Activated T-helper 9 cell treated with anti-CD3 and anti-CD28 coated beads, Interleukin-2, amount 50 U/mL, for 16 hours (primary cell): ENCODE measurements at regions not wholly inside any gene's neighbourhood (a gene's known extent, or its start where the extent isn't known, plus 50 kb on each side); places are given as distances from the start of the nearest gene placed in this dataset.
"Not testable (repeated sequence)": the region's sequence is repeated elsewhere in the genome, so short reads cannot be mapped to it uniquely, and the experiment has no call there.

Source experiments
- DNase-seq: peaks from one replicate; pipeline ENCODE4 v3.0.0-alpha.2; 2020; ENCODE audit warnings: low read depth

DNA sequence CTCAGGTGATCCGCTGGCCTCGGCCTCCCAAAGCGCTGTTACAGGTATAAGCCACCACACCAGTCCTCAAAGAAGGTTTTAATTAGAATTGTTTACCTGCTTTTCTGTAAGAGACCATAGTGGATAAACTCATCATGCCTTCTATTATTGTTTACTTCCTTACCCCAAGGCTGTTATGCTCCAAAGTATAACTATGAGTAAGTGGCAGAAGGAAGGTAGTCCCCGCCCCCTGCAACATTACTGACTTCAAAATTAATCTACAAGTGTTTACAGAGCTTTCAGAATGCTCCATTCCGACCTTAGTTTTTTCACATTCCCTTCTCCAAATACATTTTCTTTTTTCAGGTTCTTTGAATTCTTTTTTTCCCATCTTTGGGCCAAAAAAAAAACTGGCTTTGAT is 480.5 kb upstream of the NOX3 start:
- DNase-seq, result no peak

DNA sequence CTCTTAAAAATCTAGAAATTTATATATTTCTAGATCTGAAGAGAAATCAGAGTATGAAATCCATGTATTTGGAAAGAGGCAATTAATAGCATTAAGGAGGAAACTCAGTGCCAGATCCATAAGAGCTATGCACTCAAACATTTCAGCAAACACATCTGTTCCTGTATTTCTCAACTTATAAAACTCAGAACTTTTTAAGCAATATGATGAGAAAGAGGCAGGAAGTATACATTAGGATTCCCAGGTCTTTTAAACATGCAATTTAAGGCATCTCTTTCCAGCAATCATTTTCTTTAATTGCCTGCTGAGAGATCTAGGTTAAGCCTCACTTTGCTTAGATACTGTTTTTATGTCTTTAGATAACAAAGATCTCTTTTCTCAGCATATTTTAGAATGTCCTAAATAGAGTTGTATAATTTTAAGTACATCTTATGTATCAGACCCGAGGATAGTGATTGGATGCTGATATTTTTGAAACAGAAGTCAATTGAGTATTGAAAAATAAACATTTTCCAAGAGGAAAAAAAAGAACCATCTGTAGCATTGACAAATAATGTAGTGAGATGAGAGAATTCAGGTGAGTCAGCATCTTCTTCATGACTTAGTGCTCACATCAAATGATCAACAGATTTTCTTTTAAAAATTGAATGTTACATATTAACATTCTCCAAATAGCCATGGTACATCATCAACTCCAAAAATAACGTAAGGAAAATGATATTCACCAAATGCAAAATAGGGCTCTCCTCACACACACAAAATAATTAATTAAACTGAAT is 461.4 kb upstream of the NOX3 start:
- no peak for DNase-seq

DNA sequence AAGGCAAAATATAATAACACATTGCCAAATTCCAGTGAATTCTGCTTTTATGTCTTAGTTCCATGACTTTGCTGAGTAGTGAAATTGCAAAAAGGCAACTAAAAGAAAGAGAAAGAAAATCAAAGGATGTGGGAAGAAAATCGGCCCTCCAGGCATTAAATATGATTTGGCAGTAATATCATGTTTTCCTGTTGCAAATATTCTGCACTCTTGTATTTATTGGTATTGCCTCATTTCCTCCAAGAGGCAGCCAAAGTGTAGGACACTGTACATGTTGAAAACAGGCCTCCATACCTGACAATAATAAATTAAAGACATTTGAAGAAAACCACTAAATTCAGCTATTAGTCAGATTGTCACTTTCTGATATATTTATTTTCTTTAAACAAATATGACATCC is 460.0 kb upstream of the NOX3 start:
- no peak for DNase-seq

DNA sequence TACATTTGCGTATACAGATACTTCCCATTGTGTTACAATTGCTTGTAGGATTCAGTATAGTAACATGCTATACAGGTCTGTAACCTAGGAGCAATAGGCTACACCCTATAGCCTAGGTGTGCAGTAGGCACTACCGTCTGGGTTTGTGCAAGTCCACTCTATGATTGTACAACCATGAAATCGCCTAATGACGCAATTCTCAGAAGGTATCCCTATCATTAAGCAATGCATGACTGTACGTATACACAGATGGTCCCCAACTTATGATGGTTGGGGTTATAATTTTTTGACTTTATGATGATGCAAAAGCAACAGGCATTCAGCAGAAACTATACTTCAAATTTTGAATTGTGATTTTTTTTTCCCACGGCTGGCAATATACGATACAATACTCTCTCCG is 458.2 kb upstream of the NOX3 start:
- no peak for DNase-seq

DNA sequence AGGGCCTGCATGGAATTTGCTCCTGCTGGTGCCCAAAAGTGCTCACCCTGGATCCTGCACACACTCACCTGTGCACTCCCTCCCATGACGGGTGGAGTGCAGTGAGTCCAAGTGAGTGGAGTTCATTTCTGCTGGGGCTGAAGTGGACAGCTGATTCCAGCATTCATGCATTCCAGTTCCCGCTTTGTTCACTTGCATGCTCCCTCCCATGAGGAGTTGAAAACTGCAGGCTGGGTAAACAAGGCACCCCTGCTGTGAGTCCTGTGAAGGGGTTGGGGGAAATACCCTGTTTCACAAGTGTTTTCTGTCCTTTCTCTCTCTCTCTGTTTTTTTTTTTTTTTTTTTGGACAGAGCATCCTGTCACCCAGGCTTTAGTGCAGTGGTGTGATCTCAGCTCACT is 454.1 kb upstream of the NOX3 start:
- no peak for DNase-seq

DNA sequence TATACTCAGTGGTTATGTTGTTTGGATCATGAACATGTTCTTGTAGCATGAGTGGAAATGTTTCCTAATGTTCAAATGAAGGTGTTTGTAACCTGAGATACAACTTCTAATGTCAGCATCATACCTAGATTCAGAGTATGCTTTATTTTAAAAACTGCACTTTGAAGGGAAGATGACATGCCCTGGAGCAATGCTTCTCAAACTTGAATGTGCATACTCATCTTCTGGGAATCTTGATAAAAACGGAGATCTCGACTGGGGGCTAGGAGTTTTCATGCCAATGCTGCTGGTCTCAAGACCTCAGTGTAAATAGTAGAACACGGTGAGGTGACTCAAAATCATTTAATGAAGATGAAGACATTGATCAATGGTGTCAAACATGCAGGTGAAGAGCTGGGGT is 440.0 kb upstream of the NOX3 start:
- DNase-seq, result no peak

DNA sequence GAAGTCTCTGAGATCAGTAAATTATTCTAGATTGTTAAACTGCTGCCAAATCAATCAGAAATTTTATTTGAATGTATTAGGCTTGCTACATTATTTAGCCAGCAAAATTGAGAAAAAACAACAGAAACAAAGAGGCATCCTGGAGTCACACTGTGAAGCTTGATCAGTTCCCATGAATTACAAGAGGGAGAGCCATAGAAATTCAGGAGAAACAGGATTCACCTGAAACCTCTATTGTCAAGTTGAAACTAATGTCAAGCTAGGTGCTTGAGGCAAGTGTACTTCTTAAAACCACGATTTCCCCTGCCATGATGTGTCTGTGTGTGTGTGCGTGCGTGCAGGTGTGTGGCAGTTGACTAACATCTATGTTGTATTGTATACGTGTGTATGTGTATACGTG is 439.1 kb upstream of the NOX3 start:
- no peak for DNase-seq

DNA sequence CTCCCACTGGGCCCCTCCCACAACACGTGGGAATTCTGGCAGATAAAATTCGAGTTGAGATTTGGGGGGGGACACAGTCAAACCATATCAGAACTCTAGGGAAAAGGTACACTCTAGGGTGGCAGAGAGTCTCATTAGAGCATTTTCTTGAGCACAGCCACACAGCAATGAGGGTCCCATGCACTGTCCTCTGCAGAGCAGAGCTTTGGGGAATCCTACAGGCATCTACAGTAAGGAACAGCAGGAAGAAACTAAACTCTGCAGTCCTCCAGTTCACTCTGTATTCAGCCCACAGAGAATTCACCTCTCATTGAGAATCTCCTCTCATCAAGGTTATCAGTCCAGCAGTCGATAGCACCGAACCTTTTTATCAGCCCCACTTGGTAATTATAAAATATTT is 438.6 kb upstream of the NOX3 start:
- DNase-seq, result no peak

DNA sequence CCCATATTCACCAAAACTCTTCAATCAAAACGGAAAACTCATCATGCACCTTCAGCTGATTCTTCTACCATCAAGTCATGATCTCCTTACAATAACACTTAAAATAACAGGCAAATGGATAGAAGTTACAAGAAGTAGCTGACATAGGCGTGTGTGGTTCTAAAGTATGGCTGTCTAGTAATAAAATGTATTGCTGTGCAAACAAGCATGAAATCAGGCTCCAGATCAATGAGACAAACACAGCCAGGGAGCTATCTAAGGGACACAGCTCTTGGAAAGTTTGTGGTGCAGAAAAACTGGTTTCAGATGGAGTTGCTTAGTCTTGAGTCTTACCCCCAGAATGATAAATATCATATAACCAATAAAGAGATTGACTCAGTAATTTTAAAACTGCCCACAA is 434.8 kb upstream of the NOX3 start:
- DNase-seq, result no peak

DNA sequence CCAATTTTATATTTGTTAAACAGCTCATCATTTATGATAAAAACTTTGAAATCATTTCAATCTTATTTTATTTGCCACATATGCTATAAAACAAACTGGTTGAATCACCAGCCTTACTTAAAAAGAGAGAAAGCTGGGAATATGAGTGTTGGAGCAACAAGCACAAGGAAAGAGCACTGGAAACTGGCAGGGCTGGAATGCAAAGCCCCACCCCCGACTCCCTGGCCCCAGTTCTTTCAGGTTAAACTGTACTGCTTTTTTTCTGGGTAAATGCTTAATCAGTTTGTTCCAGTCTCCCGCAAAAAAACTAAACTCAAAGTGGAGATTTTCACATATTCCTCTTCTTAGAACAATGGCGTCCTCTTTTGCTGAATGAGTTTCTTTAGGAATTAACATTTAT is 433.8 kb upstream of the NOX3 start:
- no peak for DNase-seq

DNA sequence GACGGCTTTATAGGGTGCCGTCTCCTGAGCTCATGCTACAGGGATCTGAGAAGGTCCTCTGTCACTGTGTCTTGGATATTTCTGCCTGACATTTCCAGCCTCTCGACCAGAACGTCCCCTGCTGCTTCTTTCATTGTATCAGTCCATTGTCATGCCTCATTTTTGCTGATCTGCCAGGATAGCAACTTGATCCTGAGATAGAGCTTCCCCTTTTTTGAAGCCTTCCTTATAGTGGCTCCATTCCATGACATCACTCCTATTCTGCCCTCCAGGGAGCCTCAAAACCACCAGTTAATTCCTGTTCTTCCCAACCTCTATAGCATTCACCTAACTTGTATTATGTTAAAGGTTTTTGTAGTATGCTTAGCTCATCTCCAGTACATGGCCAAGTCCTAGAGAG is 431.8 kb upstream of the NOX3 start:
- DNase-seq, result no peak

DNA sequence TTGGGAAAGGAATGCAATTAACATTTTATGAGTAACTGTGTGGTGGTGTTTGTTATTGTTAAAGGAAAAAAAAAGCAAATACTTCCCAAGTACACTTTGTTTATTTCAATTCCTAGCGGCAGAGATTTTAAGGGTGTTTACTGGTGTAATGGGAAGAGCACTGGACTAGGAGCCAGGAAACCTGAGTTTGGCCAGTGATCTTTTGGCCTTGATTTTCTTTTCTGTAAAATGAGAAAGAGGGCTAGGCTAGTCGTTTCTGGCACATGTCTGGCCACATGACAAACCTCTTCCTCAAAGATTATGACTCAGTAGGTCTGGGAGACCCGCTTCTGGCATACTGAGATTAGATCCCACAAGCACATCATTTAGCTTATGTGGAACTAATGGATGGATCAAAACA is 428.1 kb upstream of the NOX3 start:
- no peak for DNase-seq

DNA sequence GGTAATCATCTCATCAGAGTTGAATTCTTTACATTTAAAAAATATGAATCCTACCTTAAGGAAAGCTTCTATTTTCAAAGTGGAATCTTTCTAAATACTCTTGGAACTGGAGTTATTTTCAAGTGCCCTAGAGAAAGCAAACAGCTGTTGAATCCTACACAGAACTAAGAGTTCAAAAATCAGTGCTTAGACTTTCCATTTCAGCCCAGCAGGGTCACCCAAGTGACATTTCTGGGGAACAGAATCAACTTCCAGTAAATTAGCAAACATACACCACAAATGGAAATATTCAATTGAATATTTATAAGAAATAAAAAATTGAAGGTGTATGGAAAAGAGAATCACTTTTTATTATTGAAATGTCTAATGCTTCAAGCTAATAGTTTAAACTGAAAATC is 427.7 kb upstream of the NOX3 start:
- no peak for DNase-seq

DNA sequence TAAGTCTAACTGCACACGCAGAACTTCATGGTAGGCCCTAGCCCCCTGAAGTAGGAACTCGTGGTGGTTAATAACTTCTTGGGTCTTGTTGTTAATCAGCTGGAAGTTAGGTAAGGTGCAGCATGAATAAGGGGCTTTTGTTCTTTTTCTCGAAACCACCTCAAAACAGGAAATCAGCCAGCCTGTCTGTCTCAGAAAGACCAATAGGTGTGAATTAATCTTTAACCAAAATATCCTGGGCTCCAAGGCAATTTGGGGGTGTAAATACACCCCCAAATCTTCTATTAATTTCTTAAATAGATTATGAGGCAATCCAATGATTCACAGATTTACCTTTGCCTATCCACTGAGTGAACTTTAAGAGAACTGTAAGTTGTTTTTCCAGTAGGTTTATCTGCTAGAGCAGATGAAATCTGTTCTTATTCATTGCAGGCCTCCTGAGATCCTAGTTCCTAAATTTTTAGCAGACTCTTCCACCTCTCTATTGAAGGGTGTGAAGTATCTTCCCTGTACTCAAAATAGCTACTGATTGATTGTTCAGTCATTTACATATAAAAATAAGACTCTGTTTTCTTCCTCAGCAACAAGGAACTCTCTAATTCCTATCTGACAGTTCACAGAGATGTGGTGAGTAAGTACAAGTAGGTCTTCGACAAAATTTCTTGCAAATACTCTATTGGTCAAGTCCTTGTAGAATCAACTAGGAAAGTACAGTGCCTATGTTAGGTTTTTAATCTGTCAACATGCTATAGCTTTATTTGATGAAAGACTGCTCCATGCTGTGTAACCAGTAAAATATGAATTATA is 427.1 kb upstream of the NOX3 start:
- no peak for DNase-seq

DNA sequence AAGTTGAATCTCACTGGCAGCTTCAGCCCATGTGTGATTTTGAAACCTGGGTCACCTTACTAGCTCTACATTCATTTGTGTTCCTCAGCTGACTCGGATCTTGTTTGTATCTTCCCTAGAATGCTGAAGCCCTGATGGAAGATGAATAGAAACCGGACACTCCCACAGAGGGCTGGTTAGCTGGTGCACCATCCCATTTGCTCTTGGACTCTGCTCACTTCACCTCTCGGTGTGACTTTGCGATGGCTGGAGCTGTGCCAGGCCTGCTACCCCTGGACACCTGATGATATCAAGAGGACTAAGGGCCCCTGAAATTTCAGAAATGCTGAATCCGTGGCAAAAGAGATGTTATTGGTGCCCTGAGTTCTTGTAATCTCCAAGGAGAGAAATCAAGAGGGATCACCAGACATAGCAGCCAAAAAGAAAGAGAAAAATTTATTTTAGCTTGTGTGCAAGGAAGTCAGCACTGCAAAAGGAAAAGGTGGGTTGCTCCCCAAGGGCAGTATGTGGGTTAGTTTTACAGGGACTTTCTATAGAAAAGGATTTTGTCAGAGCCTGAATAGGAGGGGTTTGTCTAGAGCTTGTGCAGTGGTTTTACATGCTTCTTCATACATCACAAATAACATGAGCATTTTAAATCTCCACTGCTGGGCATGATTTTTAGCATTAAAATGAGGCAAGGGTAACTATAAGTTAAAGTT is 426.3 kb upstream of the NOX3 start:
- no peak for DNase-seq

DNA sequence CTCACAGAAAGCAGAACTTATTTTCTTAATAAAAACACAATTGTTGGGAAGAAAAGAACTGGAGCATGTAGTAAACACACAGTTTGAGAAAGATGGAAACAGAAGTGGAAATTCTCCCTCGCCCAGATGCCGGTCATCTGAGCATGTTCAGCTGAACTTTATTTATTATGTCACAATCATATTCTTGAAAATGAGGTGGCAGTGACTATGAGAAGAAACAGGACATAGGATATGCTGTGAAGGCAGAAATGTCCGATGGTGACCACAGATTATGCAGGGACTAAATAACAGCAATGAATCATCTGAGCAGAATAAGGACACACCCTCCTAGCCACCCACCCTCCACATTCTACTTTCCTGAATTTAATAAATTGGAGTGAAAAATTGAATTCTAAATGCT is 425.3 kb upstream of the NOX3 start:
- DNase-seq, result no peak

DNA sequence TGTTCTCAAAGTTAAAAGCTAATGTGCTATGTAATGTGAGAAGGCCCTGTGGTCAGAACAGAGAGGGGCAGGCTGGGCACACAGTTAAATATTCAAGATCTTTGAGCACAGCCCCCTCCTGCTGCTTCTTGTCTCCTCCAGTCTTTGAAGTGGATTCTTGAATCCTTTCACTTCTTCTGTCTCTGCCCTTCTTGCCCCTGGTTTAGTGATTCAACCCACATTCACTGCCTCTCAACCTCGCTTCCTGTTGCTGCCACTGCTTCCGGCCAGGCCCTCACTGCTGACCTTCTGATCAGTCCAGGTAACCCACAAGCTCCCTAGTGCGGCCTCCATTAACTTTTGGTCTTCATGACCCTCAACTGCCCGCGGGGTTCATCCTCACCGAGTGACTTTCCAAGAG is 417.3 kb upstream of the NOX3 start:
- DNase-seq, result no peak

DNA sequence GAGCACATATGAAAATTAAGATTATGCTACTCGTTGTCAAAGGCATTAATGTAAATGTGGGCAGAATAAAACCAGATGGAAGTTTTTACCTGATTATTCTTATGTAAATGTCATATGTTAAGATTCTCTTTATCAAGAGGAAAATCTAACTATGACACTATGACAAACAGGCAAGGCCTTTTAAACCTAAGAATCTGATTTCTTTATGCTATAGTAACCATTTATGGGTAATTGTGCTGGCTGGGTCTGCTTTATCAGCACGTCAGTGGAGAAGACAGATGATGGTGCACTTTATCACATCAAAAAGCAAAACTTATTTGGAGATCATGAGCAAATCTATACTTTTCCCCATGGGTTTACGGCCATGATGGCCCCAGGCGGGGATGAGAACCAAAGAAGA is 412.0 kb upstream of the NOX3 start:
- no peak for DNase-seq

DNA sequence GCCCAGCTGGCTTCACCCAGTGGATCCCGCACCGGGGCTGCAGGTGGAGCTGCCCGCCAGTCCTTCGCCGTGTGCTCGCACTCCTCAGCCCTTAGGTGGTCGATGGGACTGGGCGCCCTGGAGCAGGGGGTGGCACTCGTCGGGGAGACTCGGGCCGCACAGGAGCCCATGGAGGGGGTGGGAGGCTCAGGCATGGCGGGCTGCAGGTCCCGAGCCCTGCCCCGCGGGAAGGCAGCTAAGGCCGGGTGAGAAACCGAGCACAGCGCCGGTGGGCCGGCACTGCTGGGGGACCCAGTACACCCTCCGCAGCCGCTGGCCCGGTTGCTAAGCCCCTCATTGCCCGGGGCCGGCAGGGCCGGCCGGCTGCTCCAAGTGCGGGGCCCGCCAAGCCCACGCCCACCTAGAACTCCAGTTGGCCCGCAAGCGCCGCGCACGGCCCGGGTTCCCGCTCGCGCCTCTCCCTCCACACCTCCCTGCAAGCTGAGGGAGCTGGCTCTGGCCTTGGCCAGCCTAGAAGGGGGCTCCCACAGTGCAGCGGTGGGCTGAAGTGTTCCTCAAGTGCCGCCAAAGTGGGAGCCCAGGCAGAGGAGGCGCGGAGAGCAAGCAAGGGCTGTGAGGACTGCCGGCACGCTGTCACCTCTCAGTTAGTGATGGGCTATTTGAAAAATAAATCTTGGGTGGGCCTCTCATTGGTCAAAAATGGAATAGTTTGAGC is 411.2 kb upstream of the NOX3 start:
- DNase-seq, result not testable (repeated sequence)

DNA sequence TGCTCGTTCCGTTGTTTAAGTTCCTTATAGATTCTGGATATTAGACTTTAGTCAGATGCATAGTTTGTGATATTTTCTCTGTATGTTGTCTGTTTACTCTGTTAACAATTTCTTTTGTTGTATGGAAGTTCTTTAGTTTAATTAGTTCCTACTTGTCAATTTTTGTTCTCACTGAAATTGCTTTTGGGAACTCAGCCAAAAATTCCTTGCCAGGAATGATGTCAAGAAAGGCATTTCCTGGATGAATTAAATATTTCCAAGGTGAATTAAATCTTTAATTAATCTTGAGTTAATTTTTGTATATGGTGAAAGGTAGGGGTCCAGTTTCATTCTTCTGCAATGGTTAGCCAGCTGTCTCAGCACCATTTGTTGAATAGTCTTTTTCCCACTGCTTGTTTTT is 406.2 kb upstream of the NOX3 start:
- DNase-seq, result no peak

DNA sequence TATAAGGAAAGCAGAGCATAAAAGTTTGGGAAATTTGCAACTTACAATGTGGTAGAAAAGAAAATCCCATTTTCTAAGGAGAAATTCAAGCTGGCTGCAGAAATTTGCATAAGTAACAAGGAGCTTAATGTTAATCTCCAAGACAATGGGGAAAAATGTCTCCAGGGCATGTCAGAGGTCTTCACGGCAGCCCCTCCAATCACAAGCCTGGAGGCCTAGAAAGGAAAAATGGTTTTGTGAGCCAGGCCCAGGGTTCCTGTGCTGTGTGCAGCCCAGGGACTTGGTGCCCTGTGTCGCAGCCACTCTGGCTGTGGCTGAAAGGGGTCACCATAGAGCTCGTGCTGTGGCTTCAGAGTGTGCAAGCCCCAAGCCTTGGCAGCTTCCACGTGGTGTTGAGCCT is 403.3 kb upstream of the NOX3 start:
- DNase-seq, result not testable (repeated sequence)

DNA sequence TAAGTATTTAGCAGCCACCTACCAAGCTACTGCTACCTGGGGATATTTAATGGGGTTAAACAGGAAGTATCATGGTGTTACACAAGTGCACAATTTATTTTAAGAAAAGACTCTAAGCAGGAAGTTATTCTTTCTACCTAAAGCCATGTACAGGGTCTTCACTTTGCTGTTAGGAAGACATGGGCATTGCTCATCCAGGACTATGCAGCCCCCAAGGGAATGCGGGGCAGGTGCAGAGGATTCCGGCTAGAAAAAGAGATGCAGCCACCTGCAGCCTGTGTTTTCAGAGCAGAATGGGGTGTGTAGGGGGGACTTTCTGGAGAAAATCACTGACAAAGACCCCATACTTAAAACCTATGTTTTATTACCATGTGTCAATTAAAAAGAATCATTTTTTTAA is 399.1 kb upstream of the NOX3 start:
- DNase-seq, result no peak

DNA sequence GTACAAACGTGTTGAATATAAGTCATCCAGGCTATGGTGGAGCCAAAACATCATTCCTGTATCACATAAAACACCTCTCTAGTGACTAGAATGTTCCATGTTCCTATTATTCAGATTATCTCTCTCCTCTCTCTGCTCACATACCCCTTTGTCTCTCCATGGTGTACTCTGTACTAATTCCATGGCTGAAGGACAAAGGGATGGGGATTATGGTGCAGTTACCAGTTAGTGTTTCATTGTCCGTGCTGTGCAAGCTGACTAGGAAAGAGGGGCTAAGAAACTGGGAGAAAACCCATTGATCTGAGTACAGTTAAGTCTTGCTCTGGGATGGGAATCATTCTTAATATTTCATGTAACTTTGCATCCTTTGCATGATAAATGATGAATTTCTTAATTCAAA is 397.4 kb upstream of the NOX3 start:
- DNase-seq, result no peak
